GM21737 (cell line): ENCODE measurements at regions not wholly inside any gene's neighbourhood (a gene's known extent, or its start where the extent isn't known, plus 50 kb on each side); places are given as distances from the start of the nearest gene placed in this dataset.
A peak's percentile ranks its signal among the peaks of the same experiment; 100 is the strongest.

Experiments
- ATAC-seq: cut with Tn5 transposase; IDR thresholded peaks from one replicate; pipeline ENCODE4 v1.9.1; 2021; ENCODE audit warnings: mild to moderate bottlenecking, moderate library complexity; ENCODE audit not compliant: unreplicated experiment

- no peak for ATAC-seq
Measured at GRCh38 chr2:40886100-40886499, 434.2 kb upstream of the SLC8A1 start.

GRCh38 chr2:40886655-40887054 is 434.8 kb upstream of the SLC8A1 start:
- no peak for ATAC-seq

GRCh38 chr2:40896358-40896757 is 444.5 kb upstream of the SLC8A1 start:
- ATAC-seq = no peak

GRCh38 chr2:40914666-40915065 is 462.8 kb upstream of the SLC8A1 start:
- ATAC-seq = no peak

- ATAC-seq = no peak
Measured at GRCh38 chr2:40915651-40916050, 463.8 kb upstream of the SLC8A1 start.

GRCh38 chr2:40935349-40935748 is 483.5 kb upstream of the SLC8A1 start:
- no peak for ATAC-seq

- no peak for ATAC-seq
Measured at GRCh38 chr2:40937284-40937683, 485.4 kb upstream of the SLC8A1 start.

GRCh38 chr2:40953341-40953740 is 501.5 kb upstream of the SLC8A1 start:
- ATAC-seq = no peak

GRCh38 chr2:40955042-40955441 is 503.2 kb upstream of the SLC8A1 start:
- ATAC-seq = no peak

GRCh38 chr2:40955635-40956034 is 503.7 kb upstream of the SLC8A1 start:
- no peak for ATAC-seq

GRCh38 chr2:40957508-40957907 is 505.6 kb upstream of the SLC8A1 start:
- no peak for ATAC-seq

- no peak for ATAC-seq
Measured at GRCh38 chr2:40962026-40962425, 510.1 kb upstream of the SLC8A1 start.

- no peak for ATAC-seq
Measured at GRCh38 chr2:40964509-40965250, 512.8 kb upstream of the SLC8A1 start.

- no peak for ATAC-seq
Measured at GRCh38 chr2:40967451-40967850, 515.6 kb upstream of the SLC8A1 start.

GRCh38 chr2:40975151-40975550 is 523.3 kb upstream of the SLC8A1 start:
- no peak for ATAC-seq

GRCh38 chr2:40997362-40997761 is 545.5 kb upstream of the SLC8A1 start:
- no peak for ATAC-seq

GRCh38 chr2:41000374-41000773 is 548.5 kb upstream of the SLC8A1 start:
- ATAC-seq = no peak

GRCh38 chr2:41000906-41001305 is 549.0 kb upstream of the SLC8A1 start:
- no peak for ATAC-seq

- ATAC-seq = no peak
Measured at GRCh38 chr2:41004700-41005099, 552.8 kb upstream of the SLC8A1 start.

GRCh38 chr2:41020358-41020757 is 568.5 kb upstream of the SLC8A1 start:
- ATAC-seq = no peak

GRCh38 chr2:41024816-41025215 is 572.9 kb upstream of the SLC8A1 start:
- no peak for ATAC-seq

- peak; percentile 86 for ATAC-seq
Measured at GRCh38 chr2:41026613-41027012, 574.7 kb upstream of the SLC8A1 start.

- ATAC-seq = no peak
Measured at GRCh38 chr2:41027095-41027494, 575.2 kb upstream of the SLC8A1 start.
